Stimulated activated CD8-positive, alpha-beta memory T cell treated with anti-CD3 and anti-CD28 coated beads, Interleukin-2, amount 100 ng/mL, for 1 hour (primary cell): ENCODE measurements at regions not wholly inside any gene's neighbourhood (a gene's known extent, or its start where the extent isn't known, plus 50 kb on each side); places are given as distances from the start of the nearest gene placed in this dataset.
"Not testable (repeated sequence)": the region's sequence is repeated elsewhere in the genome, so short reads cannot be mapped to it uniquely, and the experiment has no call there.

ENCODE experiments used
- DNase-seq, 2 donors: peaks; one replicate each; pipeline ENCODE4 v3.0.0-alpha.2; 2020; ENCODE audit warnings: low read depth in 2 of 2

DNA sequence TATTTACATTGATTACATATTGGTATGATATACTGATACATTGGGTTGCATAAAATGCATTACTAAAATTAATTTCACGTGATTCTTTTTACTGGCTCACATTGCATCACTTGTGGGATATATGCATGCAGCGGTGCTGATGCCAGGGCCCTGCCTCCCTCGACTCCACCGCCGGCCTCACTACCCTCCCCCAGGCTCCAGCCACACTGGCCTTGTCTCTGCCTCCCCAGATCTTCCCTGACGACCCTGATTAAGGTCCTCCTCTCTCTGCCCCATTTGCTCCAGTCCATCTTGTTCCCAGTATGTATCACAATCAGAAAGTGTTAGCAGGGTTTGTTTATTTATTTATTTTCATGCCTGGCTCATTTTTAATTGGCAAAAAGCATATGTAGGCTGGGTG, 306.8 kb downstream of the FOXL1 start:
- DNase-seq = no peak

DNA sequence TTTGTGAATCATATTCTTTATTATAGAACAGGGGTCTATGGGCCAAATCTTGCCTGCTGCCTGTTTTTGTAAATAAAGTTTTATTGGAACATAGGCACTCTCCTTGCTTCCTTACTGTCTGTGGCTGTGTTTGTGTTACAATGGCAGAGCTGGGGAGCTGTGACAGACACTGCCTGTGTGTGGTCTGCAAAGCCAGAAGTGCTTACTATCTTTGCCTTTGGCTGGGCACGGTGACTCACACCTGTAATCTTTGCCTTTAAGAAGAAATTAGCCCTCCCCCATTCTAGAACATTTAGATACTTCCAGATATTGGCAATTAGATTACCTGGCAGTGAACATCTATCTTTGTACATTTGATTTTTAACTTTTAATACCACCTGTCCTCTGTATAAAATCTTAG, 308.3 kb downstream of the FOXL1 start:
- no peak for DNase-seq

DNA sequence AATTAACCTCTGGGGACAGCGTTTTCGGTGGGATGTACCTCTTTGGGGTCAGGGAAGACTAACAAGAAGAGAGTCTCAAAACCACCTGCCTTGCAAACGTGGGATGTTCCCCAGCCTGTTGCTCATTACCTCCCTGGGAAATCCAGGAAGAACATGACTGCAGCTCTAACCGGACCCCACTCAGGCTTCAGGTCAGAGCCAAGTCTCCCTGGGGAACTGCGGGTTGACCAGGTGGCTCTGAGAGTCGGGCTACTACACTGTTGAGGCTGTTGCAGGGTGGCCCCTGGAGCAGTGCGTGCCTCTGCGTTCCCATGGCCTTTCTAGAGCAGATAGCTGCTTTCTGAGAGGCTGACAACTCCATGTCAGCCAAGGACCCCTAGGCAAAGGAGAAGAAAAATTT, 309.1 kb downstream of the FOXL1 start:
- no peak for DNase-seq

DNA sequence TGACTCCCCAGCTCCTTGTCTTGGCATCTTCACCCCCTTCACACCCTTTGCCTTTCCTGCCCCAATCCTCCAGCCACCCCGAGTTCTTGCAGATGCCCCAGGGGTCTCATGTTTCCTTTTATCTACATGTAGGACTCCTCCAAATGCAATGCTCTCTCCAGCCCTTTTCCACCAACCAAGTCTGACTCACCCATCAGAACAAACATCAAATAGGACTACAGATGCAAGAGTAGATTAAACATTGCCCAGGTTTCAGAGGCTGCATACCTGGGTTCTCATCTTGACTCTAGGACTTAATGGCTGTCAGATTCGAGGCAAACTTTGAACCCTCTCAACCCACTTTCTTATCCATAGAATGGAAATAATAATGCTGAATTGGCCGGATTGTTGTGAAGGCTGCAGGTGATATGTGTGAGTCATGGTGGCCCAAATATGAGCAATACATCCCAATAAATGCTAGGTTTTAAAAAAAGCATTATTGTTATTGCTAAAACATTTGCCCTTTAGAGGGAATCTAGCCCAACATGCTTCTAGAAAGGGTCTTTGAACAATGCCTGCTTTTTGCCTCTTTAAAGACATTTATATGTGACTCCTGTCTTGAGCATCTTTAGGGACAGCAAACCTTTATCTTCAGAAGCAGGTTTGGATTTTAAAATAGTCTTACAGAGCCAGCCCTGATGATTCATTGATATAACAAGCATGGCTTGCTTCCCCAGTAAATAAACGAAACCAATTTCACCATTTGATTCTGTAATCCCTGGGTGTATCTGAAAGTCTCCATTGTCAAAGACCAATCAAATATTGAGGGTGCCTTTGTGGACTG, 310.1 kb downstream of the FOXL1 start:
- DNase-seq = no peak

DNA sequence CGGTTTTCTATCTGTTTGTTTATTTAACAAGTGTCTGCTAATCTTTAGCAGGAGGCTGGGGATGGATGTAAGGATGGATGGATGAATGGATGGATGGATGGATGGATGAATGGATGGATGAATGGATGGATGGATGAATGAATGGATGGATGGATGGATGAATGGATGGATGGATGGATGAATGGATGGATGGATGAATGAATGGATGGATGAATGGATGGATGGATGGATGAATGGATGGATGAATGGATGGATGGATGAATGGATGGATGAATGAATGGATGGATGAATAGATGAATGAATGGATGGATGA, 310.7 kb downstream of the FOXL1 start:
- DNase-seq = not testable (repeated sequence)

DNA sequence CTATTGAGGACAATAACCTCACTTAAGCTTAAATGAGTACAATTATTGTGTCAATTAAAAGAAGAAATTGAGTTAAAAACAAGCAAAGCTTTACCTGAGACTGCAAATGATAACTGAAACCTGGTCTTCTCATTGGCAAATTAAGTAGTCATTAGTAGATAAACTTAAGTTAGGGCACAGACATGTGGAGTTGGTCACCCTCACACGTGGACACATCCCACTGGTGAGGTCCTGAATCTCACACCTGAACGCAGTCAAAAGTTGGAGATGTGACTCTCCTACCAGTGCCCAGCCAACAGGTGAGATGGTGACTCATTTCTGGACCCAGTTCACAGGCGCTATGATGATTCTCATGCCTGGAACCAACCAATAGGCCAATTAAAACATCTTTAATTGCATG, 311.6 kb downstream of the FOXL1 start:
- no peak for DNase-seq

DNA sequence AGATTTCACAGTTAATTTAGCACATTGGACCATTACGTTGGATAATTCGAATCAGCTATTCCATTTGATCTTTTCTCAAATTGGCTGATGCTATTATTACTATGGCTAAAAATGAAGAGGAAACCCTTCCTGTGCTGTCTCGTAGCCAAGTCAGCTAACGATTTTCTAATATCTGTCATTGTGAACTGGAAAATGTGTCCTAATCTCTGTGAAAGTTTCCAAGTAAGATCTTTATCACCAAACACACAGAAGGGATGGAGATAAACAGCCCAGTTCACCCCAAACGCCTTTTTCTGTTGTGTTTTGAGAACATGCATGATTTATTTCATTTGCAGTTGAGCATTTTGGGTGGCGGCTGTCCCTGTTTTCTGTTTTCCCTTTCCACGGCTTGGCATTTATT, 312.8 kb downstream of the FOXL1 start:
- DNase-seq = no peak

DNA sequence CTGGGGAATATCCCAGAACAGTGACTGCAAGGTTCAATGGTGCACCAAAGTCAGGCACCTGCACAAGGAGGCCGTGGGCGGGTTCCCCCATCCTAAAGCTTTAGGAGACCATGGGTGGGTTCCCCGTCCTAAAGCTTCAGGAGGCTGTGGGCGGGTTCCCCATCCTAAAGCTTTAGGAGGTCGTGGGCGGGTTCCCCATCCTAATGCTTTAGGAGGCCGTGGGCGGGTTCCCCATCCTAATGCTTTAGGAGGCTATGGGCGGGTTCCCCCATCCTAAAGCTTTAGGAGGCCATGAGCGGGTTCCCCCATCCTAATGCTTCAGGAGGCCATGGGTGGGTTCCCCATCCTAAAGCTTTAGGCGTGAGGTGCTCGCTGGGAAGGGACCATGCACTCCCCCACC, 313.3 kb downstream of the FOXL1 start:
- DNase-seq = no peak

DNA sequence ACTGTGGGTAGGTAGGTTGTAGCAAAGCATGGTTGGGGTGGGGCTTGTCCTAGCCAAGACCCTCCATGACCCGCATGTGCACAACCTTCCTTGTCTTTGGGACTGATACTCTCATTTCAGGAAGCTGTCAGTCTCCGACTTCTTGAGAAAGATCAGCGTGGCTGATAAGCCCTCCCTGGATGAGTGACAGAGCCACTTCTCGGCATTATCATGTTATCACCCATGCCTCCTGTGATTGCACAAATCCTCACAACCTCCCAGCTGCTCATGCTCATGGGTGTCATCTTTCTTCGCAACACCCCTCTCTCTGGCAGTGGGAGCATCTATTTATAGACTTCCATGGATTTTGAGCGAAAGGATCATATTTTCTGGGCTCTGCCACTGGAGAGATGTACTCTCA, 314.2 kb downstream of the FOXL1 start:
- no peak for DNase-seq

DNA sequence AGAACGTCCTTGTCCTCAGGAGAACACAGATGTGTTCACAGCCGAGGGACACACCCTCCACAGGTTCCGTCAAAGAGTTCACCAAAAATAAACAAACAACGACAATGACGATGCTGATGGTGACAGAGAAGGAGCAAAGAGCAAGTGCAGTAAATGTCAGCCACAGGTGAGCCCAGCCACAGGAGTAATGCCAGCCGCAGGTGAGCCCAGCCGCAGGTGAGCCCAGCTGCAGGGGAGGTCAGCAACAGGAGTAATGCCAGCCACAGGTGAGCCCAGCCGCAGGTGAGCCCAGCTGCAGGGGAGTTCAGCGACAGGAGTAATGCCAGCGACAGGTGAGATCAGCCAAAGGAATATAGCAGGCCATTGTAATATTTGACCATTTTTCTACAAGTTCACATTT, 315.2 kb downstream of the FOXL1 start:
- no peak for DNase-seq

DNA sequence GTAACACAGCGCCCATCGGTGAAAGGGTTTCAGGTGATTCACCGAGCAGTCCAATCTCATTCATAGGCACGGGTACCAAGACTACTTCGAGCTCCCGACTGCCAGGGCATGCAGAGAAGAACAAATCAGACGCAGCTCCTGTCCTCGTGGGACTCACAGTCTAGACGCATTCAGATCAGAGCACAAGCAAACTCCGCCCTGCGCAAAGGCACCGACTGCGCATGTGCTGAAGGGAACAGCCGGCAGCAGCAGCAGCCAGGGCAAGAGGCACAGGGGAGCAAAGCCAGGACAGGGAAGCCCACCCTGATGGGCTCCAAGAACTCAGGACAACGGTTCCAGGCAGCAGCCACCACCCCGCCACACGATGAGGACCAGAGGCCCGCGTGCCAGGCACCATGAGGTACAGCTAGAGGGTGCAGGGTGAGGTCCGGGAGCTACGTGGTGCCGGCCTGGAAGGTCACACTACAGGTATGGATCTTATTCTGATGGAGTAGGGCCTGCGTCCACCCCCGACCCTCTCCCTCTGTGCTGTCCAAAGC, 315.7 kb downstream of the FOXL1 start:
- DNase-seq = no peak

DNA sequence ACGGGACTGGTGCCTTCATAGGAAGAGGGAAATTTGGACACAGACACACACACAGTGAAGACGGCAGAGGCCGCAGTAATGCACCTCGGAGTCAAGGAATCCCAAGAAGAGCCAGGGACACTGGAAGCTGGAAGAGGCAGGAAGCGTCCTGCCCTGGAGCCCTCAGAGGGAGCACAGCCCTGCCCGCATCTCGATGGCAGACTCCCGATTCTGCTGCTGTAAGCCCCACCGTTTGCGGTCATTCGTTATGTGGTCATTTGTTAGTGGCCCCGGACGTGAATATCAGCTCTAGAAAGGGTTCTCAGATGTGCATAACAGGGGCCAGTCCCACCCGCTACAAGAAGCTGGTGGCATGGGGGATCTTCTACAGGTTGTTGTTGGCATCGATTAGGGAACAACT, 316.6 kb downstream of the FOXL1 start:
- no peak for DNase-seq

DNA sequence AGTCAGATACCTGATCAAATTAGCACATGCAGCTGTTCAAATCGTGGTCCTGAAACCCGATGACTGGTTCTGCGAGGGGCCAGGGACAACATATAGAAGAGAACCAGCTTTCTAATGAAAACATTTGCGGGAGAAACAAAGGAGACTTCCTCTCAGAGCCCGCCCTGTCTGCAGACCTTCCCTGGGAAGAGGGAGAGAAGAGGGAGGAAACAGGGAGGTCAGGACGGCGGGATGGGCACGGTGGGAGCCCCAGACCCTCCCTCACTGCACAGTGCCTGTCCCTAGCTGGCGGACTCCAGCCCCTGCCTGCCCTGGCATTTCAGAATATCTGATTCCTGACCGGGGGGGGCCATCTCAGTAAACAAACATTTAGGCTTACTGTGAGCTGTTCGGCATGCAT, 317.3 kb downstream of the FOXL1 start:
- DNase-seq = no peak

DNA sequence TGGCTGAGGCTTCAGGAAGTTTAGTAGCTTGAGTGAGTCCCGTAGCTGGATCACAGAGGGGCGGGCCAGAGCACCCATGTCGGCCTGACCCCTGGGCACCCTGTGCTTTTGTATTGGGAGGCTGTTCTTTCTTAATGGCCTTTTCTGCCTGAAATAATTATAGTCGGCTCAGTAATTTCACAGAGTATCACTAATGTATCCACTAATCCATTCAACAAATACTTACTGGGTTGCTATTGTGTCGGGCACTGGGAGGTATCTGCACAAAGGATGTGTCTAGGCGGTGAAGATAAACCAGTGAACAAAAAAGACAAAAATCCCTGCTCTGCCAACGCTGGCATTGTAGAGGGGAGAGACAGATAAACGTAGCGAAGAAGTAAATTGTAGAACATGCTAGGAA, 318.6 kb downstream of the FOXL1 start:
- no peak for DNase-seq

DNA sequence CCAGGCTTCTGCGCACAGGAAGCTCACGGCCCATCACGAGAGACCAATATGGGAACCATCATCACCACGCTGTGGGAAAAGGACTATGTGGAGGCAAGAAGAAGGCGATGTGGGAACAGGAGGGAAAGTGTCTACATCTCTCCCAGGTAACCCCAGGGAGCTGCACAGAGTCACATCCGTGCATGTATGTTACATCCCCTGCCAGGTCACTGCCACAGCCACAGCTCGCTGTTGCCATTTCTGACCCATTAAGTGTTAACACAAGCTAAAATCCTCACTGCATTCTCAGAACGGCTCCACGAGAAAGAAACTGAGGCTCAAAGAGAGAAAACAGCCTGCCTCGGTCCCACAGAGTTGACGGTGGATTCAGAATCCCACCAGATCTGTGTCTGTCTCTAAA, 319.1 kb downstream of the FOXL1 start:
- DNase-seq = no peak

DNA sequence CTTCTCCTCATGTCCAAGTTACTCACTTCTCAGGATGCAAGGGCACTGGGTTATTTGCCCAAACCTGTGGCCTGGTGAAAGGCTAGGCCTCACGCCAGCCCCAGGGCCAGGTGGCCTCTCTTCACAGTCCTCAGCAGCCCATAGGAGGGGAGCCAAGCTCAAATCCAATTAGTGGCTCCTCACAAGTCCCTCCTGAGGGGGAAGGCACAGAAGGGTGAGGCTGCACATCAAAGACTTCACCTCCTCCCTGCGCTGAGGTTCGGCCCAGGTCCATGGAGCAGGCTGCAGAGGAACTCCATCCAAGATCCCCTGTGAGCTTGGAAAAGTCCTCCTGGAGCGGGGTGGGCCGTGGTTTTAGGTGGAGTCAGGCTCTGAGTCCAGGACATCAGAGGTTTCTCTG, 320.0 kb downstream of the FOXL1 start:
- DNase-seq = no peak

DNA sequence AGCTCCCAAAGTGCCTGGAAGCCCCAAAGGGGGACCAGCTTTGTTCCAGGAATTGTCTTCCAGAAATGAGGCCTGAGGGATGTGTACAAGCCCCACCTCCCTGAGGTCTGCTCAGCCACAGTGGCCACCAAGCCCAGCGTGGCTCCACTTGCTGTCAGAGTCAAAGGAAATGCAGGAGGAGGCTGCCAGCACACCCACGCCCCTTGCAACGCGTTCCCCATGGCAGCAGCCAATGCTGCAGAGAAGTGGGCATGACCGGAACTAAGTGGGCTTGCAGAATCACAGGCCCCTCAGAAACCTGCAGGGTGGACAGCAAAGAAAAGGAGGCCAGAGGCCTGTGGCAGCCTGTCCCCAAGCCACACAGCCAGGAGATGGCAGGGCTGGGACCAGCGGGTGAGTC, 320.8 kb downstream of the FOXL1 start:
- no peak for DNase-seq

DNA sequence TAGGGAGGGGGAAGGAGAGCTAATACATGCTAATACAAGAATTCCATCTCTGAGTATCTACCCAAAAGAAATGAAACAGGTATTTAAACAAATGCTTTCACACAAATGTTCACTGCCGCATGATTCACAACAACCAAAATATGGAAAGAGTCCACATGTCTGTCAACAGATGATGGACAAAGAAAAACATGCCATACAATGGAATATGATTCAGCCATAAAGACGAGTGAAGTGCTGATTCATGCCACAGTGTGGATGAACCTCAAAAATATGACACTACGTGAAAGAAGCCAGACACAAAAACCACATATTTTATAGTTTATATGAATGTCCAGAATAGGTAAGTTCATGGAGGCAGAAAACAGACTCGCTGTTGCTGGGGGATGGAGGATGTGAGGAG, 321.4 kb downstream of the FOXL1 start:
- no peak for DNase-seq

DNA sequence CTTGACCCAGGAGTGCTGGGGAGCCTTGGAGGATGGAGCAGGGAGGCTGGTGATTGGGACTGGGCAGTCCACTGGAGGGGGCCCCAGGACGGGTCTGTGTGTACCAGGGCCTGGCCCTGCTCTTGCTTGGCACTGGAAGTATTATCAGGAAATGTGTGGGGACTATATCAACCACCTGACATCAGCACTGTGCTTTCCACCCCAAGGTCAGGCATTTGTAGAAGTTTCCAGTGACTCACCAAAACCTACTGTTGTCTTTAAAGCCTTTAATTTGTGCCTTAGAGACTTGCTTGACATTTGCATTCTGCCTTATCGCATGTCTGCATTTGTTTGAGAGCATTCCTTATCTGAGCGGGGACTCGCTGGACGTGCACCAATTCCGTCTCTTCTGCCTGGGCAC, 323.1 kb downstream of the FOXL1 start:
- DNase-seq = no peak

DNA sequence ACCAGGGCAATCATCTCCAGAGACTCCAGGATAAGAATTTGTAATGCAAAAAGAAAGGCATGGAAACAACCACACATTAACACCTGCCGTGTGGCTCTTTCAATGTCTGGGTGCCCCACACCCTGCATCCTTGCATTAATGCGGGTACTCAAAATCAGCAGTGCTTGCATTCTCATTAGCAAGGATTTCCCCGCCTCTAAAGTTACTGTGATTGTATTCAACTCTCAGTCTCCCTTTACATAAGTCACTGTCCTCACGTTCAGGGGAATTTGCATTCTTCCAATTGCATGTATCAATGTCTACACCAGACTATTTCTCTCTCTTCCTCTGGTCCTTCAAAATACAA, 324.3 kb downstream of the FOXL1 start:
- DNase-seq = no peak

DNA sequence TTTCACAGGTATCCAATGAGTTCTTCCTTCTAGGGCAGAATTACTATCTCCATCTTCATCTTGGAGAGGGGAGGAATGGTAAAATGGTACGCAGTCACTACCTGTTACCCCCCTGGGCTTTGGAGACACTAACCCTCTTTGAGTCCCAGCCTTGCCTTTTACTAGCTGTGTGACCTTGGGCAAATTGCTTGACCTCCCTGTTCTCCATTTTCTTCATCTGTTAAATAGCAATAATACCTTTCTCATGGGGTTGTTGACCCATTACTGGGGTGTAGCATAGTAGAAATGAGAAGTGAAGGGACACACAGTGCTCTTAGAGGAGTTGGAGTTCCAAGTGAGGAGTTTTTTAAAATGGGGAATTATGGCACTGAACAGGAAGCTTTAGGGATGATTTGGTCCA, 324.7 kb downstream of the FOXL1 start:
- no peak for DNase-seq

DNA sequence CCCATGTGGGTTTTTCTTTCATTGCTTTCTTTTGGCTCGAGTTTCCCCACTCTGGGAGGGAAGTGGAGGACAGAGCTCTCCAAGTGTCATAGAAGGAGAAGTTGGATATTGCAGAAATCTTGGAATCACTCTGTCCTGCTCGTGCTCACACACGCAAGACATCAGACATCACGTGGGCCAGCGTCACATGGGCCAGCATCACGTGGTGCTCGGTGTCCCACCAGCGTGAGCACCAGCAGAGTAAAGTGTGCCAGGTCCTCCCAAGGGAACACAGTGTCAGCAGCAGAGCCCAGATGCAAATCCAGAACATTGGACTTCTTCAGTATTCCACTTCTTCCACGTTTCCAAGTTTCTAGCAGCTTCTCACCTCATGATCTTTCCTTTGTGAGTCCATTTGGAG, 327.0 kb downstream of the FOXL1 start:
- no peak for DNase-seq

DNA sequence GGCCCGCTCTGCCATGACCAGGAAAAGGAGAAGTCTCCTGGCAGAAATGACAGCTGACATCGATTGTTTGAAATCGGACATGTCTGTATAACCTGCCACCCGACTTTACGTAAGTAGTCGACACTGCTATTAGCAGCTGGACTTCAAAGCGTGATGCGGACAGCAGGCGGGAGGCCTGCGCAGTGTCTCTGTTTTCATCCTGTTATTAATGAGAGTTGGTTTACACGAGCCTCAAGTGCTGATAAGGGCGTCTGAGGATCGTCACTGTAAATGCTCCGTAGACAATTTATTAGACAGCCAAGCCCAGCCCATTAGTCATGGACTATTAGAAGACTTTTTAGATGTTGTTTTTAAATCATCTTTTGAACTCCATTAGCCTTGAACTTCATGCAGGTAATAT, 328.3 kb downstream of the FOXL1 start:
- DNase-seq = no peak
